Central memory CD8-positive, alpha-beta T cell (primary cell): ENCODE measurements at regions not wholly inside any gene's neighbourhood (a gene's known extent, or its start where the extent isn't known, plus 50 kb on each side); places are given as distances from the start of the nearest gene placed in this dataset.

ENCODE experiments used
- ATAC-seq: fragments of 150-1000 bp; cut with Tn5 transposase; replicated peaks from 2 replicates; pipeline ENCODE4 v1.10.0; 2022; ENCODE audit warnings: mild to moderate bottlenecking, moderate FRiP score, moderate number of reproducible peaks; ENCODE audit not compliant: poor library complexity, severe bottlenecking; ENCODE audit errors: extremely low read depth
- DNase-seq, 2 donors: peaks; one replicate each; pipeline ENCODE4 v3.0.0; 2021; ENCODE audit warnings: low spot score in 2 of 2
- H3K27ac Mint-ChIP-seq: one replicate; pipeline ENCODE4 v1.8.0; 2022; ENCODE audit warnings: low read depth, mild to moderate bottlenecking, moderate library complexity, mixed read lengths
- H3K27me3 Mint-ChIP-seq: one replicate; pipeline ENCODE4 v1.8.0; 2022; ENCODE audit warnings: mixed read lengths
- H3K36me3 Mint-ChIP-seq: one replicate; pipeline ENCODE4 v1.8.0; 2022; ENCODE audit warnings: mild to moderate bottlenecking, moderate library complexity, mixed read lengths; ENCODE audit not compliant: insufficient read depth
- H3K4me1 Mint-ChIP-seq: one replicate; pipeline ENCODE4 v1.8.0; 2022; ENCODE audit warnings: mixed read lengths
- H3K4me3 Mint-ChIP-seq: one replicate; pipeline ENCODE4 v1.8.0; 2022; ENCODE audit warnings: mild to moderate bottlenecking, moderate library complexity, mixed read lengths
- H3K9me3 Mint-ChIP-seq: one replicate; pipeline ENCODE4 v1.8.0; 2022; ENCODE audit warnings: mixed read lengths

DNA sequence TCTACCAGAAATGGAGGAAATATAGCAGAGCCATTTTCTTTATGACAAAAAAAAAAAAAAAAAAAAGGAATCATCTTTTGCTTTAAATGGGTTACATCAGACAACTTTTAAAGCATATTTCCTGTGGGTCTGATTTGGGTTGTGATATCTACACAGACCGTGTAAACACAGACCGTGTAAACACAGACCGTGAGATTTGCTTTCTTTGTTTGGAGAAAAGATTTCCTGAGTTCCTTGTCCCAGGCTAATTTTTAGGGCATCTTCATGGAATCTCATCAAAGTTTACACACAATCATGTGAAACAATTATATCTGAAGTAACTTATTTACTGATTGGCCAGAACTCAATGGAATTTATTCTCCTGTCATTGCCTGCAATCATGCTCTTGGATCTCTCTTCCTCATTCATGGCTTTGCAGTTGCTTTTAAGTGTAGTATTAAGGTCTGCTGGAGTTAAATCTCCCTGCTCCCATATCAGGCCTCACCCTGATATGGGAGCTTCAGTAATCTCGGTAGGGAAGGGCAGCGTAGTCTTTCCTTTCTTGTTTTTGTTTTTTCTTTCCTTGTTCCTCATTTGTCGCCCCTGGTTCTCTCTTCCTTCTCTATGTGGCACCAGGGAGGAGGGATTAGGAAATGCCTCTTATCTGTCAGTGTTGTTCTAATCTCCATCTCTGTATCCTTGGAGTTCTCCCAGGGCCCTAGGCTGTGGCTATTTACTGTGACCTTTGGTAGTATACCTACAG is 248.6 kb upstream of the JADE1 start:
- H3K4me1 Mint-ChIP-seq, result no peaks in the 10 kb centered on the region
- no peak overlapping the region for H3K27ac Mint-ChIP-seq
- H3K27me3 Mint-ChIP-seq, result no peaks in the 10 kb centered on the region
- ATAC-seq (no peak), DNase-seq (no peak)
- no peaks in the 10 kb centered on the region for H3K9me3 Mint-ChIP-seq
- no peak overlapping the region for H3K4me3 Mint-ChIP-seq
- no peaks in the 10 kb centered on the region for H3K36me3 Mint-ChIP-seq

DNA sequence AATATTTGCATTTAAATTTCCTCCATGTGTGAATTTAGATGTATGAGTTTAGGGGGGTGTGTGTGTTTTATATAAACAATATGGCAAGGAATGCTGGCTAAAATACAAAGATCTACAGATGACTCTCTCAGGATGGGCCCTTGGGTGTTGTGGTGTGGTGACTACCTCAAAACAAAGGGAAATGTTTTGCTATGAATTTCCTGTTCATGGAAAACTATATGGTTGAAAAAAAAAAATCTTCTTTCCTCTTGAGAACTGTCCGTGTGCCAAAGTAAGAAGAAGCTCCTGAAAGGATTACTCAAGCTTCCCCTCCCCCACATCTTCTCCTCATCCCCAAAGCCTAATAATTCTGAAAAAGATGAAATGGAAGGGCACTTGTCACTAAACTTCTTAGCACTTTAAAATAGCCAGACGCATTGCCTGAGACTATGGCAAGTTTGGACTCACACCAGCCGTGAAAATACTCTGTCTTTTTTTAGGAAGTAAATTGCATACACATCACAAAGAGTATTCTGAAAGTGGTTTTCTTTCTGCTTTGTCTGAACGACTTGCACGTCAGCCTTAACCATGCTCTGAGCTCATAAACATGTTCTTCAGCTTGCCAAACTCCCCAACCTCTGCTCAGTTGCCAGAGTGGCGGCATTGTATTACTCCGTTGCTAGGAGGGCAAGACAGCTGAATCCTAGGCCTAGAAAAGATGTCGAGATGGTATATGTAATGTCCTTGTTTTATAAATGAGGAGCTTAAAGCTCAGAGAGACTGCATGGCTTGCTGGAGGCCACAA is 250.4 kb upstream of the JADE1 start:
- H3K4me3 Mint-ChIP-seq, result no peak overlapping the region
- H3K27me3 Mint-ChIP-seq, result no peaks in the 10 kb centered on the region
- no peak for DNase-seq
- no peaks in the 10 kb centered on the region for H3K36me3 Mint-ChIP-seq
- no peak overlapping the region for H3K27ac Mint-ChIP-seq
- H3K4me1 Mint-ChIP-seq, result no peaks in the 10 kb centered on the region
- ATAC-seq, result no peak
- H3K9me3 Mint-ChIP-seq, result no peaks in the 10 kb centered on the region

DNA sequence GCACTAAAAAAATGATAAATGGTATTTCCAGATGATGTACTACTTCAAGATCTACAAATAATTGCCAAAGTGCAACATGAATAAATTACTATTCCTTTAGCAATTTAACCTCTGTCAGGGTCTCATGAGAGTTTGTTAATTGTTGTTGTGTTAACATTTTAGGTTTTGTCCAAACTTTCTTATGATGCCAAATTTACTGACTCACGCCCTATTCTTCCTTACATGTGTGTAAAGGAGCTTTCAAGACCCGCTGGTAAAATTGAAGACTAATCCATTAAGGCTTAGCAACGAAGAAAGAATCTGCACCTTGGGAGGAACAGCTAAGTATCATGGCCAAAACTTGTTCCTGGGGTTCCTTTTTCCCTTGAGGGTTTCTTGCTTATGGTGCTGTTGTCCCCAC is 252.7 kb upstream of the JADE1 start:
- no peaks in the 10 kb centered on the region for H3K9me3 Mint-ChIP-seq
- DNase-seq, result no peak

DNA sequence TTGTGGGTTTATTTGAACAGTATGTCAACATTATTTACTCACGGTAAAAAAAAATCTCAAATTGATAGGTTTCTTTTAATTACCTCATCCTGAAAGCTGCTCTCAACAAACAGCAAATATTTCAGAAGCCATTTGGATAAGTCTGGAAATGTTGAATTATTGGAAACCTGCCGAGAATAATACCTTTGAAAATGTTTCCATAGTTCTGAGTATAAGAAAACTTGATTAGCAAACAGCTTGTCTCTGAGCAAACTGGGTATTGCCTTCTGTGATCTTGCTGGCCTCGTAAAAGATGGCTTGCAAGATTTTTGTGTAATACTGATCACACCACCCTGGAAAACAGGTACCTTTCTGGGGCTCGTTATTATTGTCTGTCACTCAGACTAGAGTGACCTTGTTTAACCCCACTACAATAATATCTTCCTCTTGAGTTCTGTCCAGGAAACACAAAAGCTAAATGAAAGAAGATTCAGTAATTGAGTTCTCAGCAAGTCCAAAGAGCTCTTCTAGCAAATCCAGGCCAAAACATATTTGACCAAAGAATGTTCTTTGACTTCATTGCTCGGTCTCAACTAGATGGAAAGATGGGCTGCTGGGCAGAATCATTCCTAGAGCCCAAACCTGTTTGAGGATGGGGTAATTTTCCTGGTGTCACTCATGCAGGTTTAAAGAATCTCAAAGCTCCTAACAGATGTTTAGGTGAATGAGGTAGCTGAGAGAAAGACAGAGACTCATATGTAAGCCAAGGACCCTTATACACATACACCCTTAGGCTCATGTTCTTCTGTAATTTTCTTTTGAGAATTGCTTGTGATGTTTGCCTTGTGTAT is 255.6 kb upstream of the JADE1 start:
- peaks cover 18% of the 10 kb centered on the region for H3K36me3 Mint-ChIP-seq
- ATAC-seq (no peak), DNase-seq (no peak)
- no peaks in the 10 kb centered on the region for H3K9me3 Mint-ChIP-seq
- H3K4me3 Mint-ChIP-seq, result peak overlapping the region; percentile 92
- H3K27me3 Mint-ChIP-seq, result peaks cover 29% of the 10 kb centered on the region
- peak overlapping the region; percentile 99 for H3K27ac Mint-ChIP-seq
- peaks cover 9% of the 10 kb centered on the region for H3K4me1 Mint-ChIP-seq

More for the DNA sequence above, 252.7 kb upstream of the JADE1 start:
- H3K36me3 Mint-ChIP-seq, result peaks cover 16% of the 10 kb centered on the region
- no peak overlapping the region for H3K27ac Mint-ChIP-seq
- peaks cover 9% of the 10 kb centered on the region for H3K4me1 Mint-ChIP-seq
- no peak for ATAC-seq
- H3K27me3 Mint-ChIP-seq, result peaks cover 11% of the 10 kb centered on the region
- H3K4me3 Mint-ChIP-seq, result no peak overlapping the region

DNA sequence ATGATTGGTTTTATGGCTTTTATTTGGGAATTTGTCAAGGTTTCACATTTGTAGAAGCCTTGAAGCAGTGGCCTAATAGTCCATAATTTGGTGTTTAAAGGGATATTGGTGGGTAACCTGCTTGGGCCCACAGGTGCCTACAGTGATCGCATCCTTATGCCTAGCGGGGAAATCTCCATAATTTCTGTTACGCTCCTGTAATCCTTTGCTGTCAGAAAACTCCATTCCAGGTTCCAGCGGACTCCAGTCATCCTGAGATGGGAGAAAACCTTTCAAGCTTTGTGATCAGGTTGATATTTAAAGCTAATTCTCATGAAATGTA is 257.0 kb upstream of the JADE1 start:
- H3K4me1 Mint-ChIP-seq, result peaks cover 9% of the 10 kb centered on the region
- peak overlapping the region; percentile 92 for H3K4me3 Mint-ChIP-seq
- peaks cover 18% of the 10 kb centered on the region for H3K36me3 Mint-ChIP-seq
- no peaks in the 10 kb centered on the region for H3K9me3 Mint-ChIP-seq
- peak overlapping the region; percentile 99 for H3K27ac Mint-ChIP-seq
- ATAC-seq, result no peak
- H3K27me3 Mint-ChIP-seq, result peaks cover 34% of the 10 kb centered on the region
- DNase-seq, result no peak

GRCh38 chr4:128551280-128551679 is 258.2 kb upstream of the JADE1 start:
- Mint-ChIP-seq H3K27me3 (peaks cover 42% of the 10 kb centered on the region), H3K4me1 (peaks cover 9% of the 10 kb centered on the region), H3K4me3 (no peak overlapping the region), H3K27ac (no peak overlapping the region), H3K9me3 (no peaks in the 10 kb centered on the region), H3K36me3 (peaks cover 18% of the 10 kb centered on the region)
- ATAC-seq (no peak), DNase-seq (no peak)

- H3K27ac Mint-ChIP-seq, result no peak overlapping the region
- no peak overlapping the region for H3K4me3 Mint-ChIP-seq
- H3K36me3 Mint-ChIP-seq, result peaks cover 18% of the 10 kb centered on the region
- ATAC-seq, result no peak
- H3K4me1 Mint-ChIP-seq, result peaks cover 9% of the 10 kb centered on the region
- DNase-seq, result no peak
- peaks cover 42% of the 10 kb centered on the region for H3K27me3 Mint-ChIP-seq
- H3K9me3 Mint-ChIP-seq, result no peaks in the 10 kb centered on the region
Measured at GRCh38 chr4:128550060-128550459, 259.4 kb upstream of the JADE1 start.

- ATAC-seq (no peak), DNase-seq (no peak)
- peaks cover 18% of the 10 kb centered on the region for H3K36me3 Mint-ChIP-seq
- H3K27ac Mint-ChIP-seq, result no peak overlapping the region
- peaks cover 9% of the 10 kb centered on the region for H3K4me1 Mint-ChIP-seq
- no peaks in the 10 kb centered on the region for H3K9me3 Mint-ChIP-seq
- H3K4me3 Mint-ChIP-seq, result no peak overlapping the region
- H3K27me3 Mint-ChIP-seq, result peaks cover 42% of the 10 kb centered on the region
Measured at GRCh38 chr4:128549636-128550035, 259.9 kb upstream of the JADE1 start.

DNA sequence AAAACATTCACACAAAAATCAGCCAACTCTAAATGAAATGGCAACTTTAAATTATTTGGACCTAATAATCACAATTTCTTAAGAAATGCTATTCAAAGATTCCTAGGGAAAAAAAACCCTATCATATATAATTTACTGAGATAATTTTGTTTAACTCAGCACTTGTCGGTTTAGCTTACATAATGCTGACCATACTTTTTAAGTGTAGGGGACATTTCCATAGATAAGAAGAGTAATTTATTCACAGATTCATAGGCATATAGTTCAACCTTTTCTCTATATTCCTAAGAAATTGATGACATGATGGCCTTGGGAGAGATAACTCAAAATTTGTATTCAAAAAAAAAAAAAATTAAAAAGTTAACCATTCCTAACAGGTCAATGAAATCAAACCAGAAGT is 260.8 kb upstream of the PGRMC2 start:
- no peak for DNase-seq

GRCh38 chr4:128544272-128544671 is 256.7 kb upstream of the PGRMC2 start:
- Mint-ChIP-seq H3K9me3 (no peaks in the 10 kb centered on the region), H3K27me3 (peaks cover 16% of the 10 kb centered on the region), H3K36me3 (peaks cover 2% of the 10 kb centered on the region), H3K4me3 (no peak overlapping the region), H3K4me1 (no peaks in the 10 kb centered on the region), H3K27ac (no peak overlapping the region)
- ATAC-seq, result no peak
- DNase-seq, result no peak

More for the DNA sequence above, 260.8 kb upstream of the PGRMC2 start:
- H3K4me1 Mint-ChIP-seq, result peaks cover 8% of the 10 kb centered on the region
- no peak overlapping the region for H3K4me3 Mint-ChIP-seq
- H3K9me3 Mint-ChIP-seq, result no peaks in the 10 kb centered on the region
- H3K27me3 Mint-ChIP-seq, result peaks cover 42% of the 10 kb centered on the region
- H3K36me3 Mint-ChIP-seq, result peaks cover 17% of the 10 kb centered on the region
- H3K27ac Mint-ChIP-seq, result no peak overlapping the region
- no peak for ATAC-seq

- H3K4me3 Mint-ChIP-seq, result no peak overlapping the region
- no peak overlapping the region for H3K27ac Mint-ChIP-seq
- DNase-seq (no peak), ATAC-seq (no peak)
- H3K4me1 Mint-ChIP-seq, result no peaks in the 10 kb centered on the region
- peaks cover 2% of the 10 kb centered on the region for H3K36me3 Mint-ChIP-seq
- no peaks in the 10 kb centered on the region for H3K9me3 Mint-ChIP-seq
- peaks cover 11% of the 10 kb centered on the region for H3K27me3 Mint-ChIP-seq
Measured at GRCh38 chr4:128543696-128544095, 256.1 kb upstream of the PGRMC2 start.

DNA sequence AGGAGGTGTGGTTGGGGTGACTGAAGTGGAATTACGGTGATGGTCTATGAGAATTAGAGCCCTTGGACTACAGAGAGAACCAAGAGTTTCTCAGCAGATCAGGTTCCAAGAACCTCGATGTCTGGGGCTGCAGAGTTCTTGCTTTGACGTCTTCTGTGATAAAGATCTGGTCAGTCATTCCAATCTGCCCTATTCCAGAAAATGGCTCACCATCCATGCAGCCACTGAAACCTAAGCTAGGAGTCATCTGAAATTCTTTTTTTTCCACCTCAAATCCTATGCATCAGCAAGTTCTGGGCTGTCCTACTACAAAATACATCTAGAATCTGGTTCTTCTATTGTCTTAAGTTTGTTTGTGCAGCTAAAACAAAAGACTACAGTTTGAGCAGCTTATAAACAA is 254.4 kb upstream of the PGRMC2 start:
- Mint-ChIP-seq H3K36me3 (peaks cover 2% of the 10 kb centered on the region), H3K27me3 (peaks cover 3% of the 10 kb centered on the region), H3K4me1 (no peaks in the 10 kb centered on the region), H3K4me3 (no peak overlapping the region), H3K9me3 (no peaks in the 10 kb centered on the region), H3K27ac (no peak overlapping the region)
- ATAC-seq (no peak), DNase-seq (no peak)
